Mammary epithelial cell (primary cell): ENCODE measurements at regions not wholly inside any gene's neighbourhood (a gene's known extent, or its start where the extent isn't known, plus 50 kb on each side); places are given as distances from the start of the nearest gene placed in this dataset.

Experiments
- EZH2 ChIP-seq: IDR thresholded peaks from 2 replicates; pipeline ENCODE4 v1.6.1; 2012; ENCODE audit warnings: low read length, inconsistent platforms, borderline replicate concordance
- TF ChIP-seq, protein P1 (sequence below), 2 donors: IDR thresholded peaks in 1 of 2; conservative IDR thresholded peaks in 1 of 2; 2 replicates each; pipeline ENCODE4 v1.5.1; 2011 to 2012; ENCODE audit warnings: inconsistent platforms in 2 of 2, low read length in 2 of 2, mild to moderate bottlenecking in 2 of 2, control low read depth in 1 of 2, low read depth in 1 of 2; ENCODE audit not compliant: insufficient read depth in 1 of 2; ENCODE audit errors: extremely low read depth in 1 of 2

DNA sequence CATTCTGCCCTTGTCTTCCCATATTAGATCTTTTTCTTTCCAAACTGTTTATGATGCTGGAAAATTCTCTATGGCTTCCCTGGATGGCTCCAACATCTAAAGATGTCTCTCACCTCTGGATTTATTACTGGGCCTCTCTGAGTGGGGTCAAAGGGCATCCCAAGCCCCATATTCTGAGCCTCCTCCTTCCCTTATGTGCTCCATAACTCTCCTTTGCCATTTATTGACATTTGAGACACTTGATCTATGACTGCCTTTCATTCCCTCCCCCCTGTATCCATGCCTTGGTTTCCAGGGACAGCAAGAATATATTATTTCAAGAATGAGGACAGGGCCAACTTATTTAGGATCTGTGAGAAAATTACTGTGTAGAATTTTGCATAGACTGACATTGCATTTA lies 369.3 kb upstream of the ONECUT1 start:
- TF ChIP-seq, protein P1, sequence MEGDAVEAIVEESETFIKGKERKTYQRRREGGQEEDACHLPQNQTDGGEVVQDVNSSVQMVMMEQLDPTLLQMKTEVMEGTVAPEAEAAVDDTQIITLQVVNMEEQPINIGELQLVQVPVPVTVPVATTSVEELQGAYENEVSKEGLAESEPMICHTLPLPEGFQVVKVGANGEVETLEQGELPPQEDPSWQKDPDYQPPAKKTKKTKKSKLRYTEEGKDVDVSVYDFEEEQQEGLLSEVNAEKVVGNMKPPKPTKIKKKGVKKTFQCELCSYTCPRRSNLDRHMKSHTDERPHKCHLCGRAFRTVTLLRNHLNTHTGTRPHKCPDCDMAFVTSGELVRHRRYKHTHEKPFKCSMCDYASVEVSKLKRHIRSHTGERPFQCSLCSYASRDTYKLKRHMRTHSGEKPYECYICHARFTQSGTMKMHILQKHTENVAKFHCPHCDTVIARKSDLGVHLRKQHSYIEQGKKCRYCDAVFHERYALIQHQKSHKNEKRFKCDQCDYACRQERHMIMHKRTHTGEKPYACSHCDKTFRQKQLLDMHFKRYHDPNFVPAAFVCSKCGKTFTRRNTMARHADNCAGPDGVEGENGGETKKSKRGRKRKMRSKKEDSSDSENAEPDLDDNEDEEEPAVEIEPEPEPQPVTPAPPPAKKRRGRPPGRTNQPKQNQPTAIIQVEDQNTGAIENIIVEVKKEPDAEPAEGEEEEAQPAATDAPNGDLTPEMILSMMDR (conservative IDR thresholded peaks at IDR 0.05 in 1 of 2, IDR thresholded peaks at IDR 0.05 in 1 of 2; ENCODE audit: extremely low read depth in 1 of 2, insufficient read depth in 1 of 2, low read depth in 1 of 2, low read length in 2 of 2), result no peak
- no peak for TF ChIP-seq EZH2
